Mesenchymal stem cell (in vitro differentiated cells and primary cell): ENCODE measurements at regions not wholly inside any gene's neighbourhood (a gene's known extent, or its start where the extent isn't known, plus 50 kb on each side); places are given as distances from the start of the nearest gene placed in this dataset.

ENCODE experiments used
- DNase-seq: peaks from one replicate; pipeline ENCODE4 v3.0.0-alpha.2; 2013
- H2AFZ ChIP-seq: one replicate; pipeline ENCODE4 v1.6.1; 2013; ENCODE audit warnings: low read depth, mild to moderate bottlenecking, control low read depth, inconsistent platforms, low read length, moderate library complexity
- H2AK5ac ChIP-seq: 2 replicates; pipeline ENCODE4 v1.6.1; 2013; ENCODE audit warnings: low read length, moderate library complexity, mild to moderate bottlenecking, inconsistent platforms; ENCODE audit not compliant: severe bottlenecking
- H2BK120ac ChIP-seq: one replicate; pipeline ENCODE4 v1.6.1; 2013; ENCODE audit warnings: low read depth, mild to moderate bottlenecking, inconsistent platforms, low read length, moderate library complexity
- H2BK12ac ChIP-seq, 2 experiments: one replicate each; pipeline ENCODE4 v1.6.1; 2013; ENCODE audit warnings: inconsistent platforms in 2 of 2, low read length in 2 of 2, mild to moderate bottlenecking in 2 of 2, moderate library complexity in 2 of 2, control low read depth in 1 of 2
- H2BK15ac ChIP-seq: one replicate; pipeline ENCODE4 v1.6.1; 2013; ENCODE audit warnings: mild to moderate bottlenecking, low read depth, inconsistent platforms; ENCODE audit not compliant: poor library complexity, severe bottlenecking
- H2BK5ac ChIP-seq: 2 replicates; pipeline ENCODE4 v1.6.1; 2013; ENCODE audit warnings: low read depth, mild to moderate bottlenecking, low read length, control low read depth, inconsistent platforms; ENCODE audit not compliant: poor library complexity, severe bottlenecking
- H3K14ac ChIP-seq, 2 experiments: one replicate each; pipeline ENCODE4 v1.6.1; 2013; ENCODE audit warnings: inconsistent platforms in 2 of 2, low read length in 2 of 2, control low read depth in 1 of 2, mild to moderate bottlenecking in 1 of 2, moderate library complexity in 1 of 2
- H3K18ac ChIP-seq, 2 experiments: one replicate each; pipeline ENCODE4 v1.6.1; 2013; ENCODE audit warnings: inconsistent platforms in 2 of 2, low read length in 2 of 2, control low read depth in 1 of 2, low read depth in 1 of 2, mild to moderate bottlenecking in 1 of 2
- H3K23ac ChIP-seq, 2 experiments: one replicate each; pipeline ENCODE4 v1.6.1; 2013; ENCODE audit warnings: inconsistent platforms in 2 of 2, low read length in 2 of 2, mild to moderate bottlenecking in 2 of 2, moderate library complexity in 2 of 2, control low read depth in 1 of 2
- H3K27ac ChIP-seq: 2 replicates; pipeline ENCODE4 v1.5.1; 2013; ENCODE audit warnings: mild to moderate bottlenecking, moderate library complexity, low read length, control low read depth, inconsistent platforms; ENCODE audit not compliant: poor library complexity, severe bottlenecking
- H3K27me3 ChIP-seq, 2 experiments: 2 replicates each; pipeline versions ENCODE4 v1.6.1 to v1.7.0; 2013; ENCODE audit warnings: low read length in 2 of 2, mild to moderate bottlenecking in 2 of 2, moderate library complexity in 2 of 2, control low read depth in 1 of 2, inconsistent platforms in 1 of 2; ENCODE audit not compliant: control insufficient read depth in 1 of 2, insufficient read depth in 1 of 2
- H3K36me3 ChIP-seq, 2 experiments: 2 replicates each; pipeline versions ENCODE4 v1.6.1 to v1.7.0; 2013; ENCODE audit warnings: low read length in 2 of 2, control low read depth in 1 of 2, inconsistent platforms in 1 of 2, low read depth in 1 of 2, mild to moderate bottlenecking in 1 of 2; ENCODE audit not compliant: insufficient read depth in 2 of 2, control insufficient read depth in 1 of 2
- H3K4ac ChIP-seq, 2 experiments: one replicate each; pipeline ENCODE4 v1.6.1; 2013; ENCODE audit warnings: inconsistent platforms in 2 of 2, low read length in 2 of 2, mild to moderate bottlenecking in 2 of 2, moderate library complexity in 2 of 2, control low read depth in 1 of 2, low read depth in 1 of 2
- H3K4me1 ChIP-seq: 2 replicates; pipeline ENCODE4 v1.6.1; 2013; ENCODE audit warnings: low read depth, low read length, control low read depth; ENCODE audit not compliant: control insufficient read depth, insufficient read depth
- H3K4me2 ChIP-seq: 2 replicates; pipeline ENCODE4 v1.6.1; 2013; ENCODE audit warnings: low read length, mild to moderate bottlenecking, inconsistent platforms; ENCODE audit not compliant: poor library complexity, severe bottlenecking
- H3K4me3 ChIP-seq, 2 experiments: 2 replicates each; pipeline versions ENCODE4 v1.5.1 to v1.7.0; 2013; ENCODE audit warnings: low read length in 2 of 2, mild to moderate bottlenecking in 2 of 2, control low read depth in 1 of 2, low read depth in 1 of 2; ENCODE audit not compliant: insufficient read depth in 1 of 2
- H3K79me1 ChIP-seq: replicated peaks from 2 replicates; pipeline ENCODE4 v1.6.1; 2013; ENCODE audit warnings: mild to moderate bottlenecking, control low read depth, low read length, inconsistent platforms; ENCODE audit not compliant: poor library complexity, severe bottlenecking
- H3K9ac ChIP-seq: 2 replicates; pipeline ENCODE4 v1.7.0; 2013; ENCODE audit warnings: mild to moderate bottlenecking, low read length, moderate library complexity
- H3K9me3 ChIP-seq: 2 replicates; pipeline ENCODE4 v1.7.0; 2013; ENCODE audit warnings: mild to moderate bottlenecking, low read length; ENCODE audit not compliant: control insufficient read depth
- H4K8ac ChIP-seq: one replicate; pipeline ENCODE4 v1.6.1; 2013; ENCODE audit warnings: inconsistent platforms, mild to moderate bottlenecking, low read length, moderate library complexity
- H4K91ac ChIP-seq: one replicate; pipeline ENCODE4 v1.6.1; 2013; ENCODE audit warnings: mild to moderate bottlenecking, low read length, inconsistent platforms
- WGBS: methylation state at CpG from one replicate; pipeline ENCODE4 v1.1.7; 2013; ENCODE audit warnings: mixed read lengths; 5-methylcytosine and 5-hydroxymethylcytosine counted together

DNA sequence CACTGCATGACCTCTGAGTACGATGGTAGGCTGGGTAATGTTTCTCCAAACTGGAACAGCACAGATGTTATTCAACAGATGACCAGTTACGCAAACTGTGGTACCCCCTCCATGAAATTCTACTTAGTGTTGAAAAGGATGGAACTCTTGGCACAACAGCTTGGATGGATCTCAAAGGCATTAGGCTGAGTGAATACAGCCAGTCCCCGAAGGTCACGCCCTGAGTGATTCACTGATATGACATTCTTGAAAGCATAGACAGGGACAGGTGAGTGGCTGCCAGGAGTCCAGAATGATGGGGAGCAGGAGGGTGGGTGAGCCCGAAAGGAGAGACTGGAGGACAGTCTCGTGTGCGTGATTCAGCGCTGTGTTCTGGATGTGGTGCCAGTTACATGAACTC lies 187.5 kb upstream of the TMEM132C start:
- Histone ChIP-seq H2BK120ac (no peak overlapping the region), H3K9me3 (no peaks in the 10 kb centered on the region), H3K36me3 (no peaks in the 10 kb centered on the region), H3K23ac (no peak overlapping the region), H3K79me1 (no peaks in the 10 kb centered on the region), H2BK15ac (no peak overlapping the region), H4K8ac (no peak overlapping the region), H3K4ac (no peak overlapping the region), H3K27ac (no peak overlapping the region), H3K9ac (no peak overlapping the region), H2AFZ (peak overlapping the region; percentile 49), H3K4me2 (no peak overlapping the region), H3K14ac (no peak overlapping the region), H3K27me3 (no peaks in the 10 kb centered on the region), H2AK5ac (no peak overlapping the region), H3K18ac (no peak overlapping the region), H3K4me3 (no peak overlapping the region), H2BK12ac (no peak overlapping the region), H2BK5ac (no peak overlapping the region), H4K91ac (no peak overlapping the region), H3K4me1 (no peaks in the 10 kb centered on the region)
- no peak for DNase-seq
- 88% methylated on average over 8 of the region's 8 CpGs for WGBS

DNA sequence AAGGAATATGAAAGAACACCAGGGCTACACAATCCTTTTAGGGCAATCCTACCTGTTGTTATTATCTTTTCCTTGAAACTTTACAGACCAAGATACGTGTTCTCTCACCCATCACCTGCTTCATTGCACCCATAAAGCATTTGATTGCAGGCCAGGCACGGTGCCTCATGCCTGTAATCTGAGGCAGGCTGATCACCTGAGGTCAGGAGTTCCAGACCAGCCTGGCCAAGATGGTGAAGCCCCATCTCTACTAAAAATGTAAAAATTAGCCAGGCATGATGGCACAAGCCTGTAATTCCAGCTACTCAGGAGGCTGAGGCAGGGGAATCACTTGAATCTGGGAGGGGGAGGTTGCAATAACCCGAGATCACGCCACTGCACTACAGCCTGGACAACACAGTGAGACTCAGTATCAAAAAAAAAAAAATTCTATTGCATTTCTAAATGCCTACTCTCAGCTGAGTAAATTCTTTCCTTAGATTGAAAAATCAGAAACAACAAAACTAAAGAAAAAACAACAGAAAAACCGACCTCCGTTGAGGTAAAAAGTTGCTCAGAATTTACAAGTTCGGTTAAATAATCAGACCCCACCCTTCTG lies 183.7 kb upstream of the TMEM132C start:
- H4K91ac ChIP-seq = no peak overlapping the region
- no peaks in the 10 kb centered on the region for H3K79me1 ChIP-seq
- no peak for DNase-seq
- no peaks in the 10 kb centered on the region for H3K36me3 ChIP-seq
- H2BK12ac ChIP-seq = no peak overlapping the region
- no peak overlapping the region for H3K18ac ChIP-seq
- no peak overlapping the region for H2BK120ac ChIP-seq
- no peak overlapping the region for H3K14ac ChIP-seq
- peaks cover 1% of the 10 kb centered on the region for H3K9me3 ChIP-seq
- H3K4ac ChIP-seq = no peak overlapping the region
- H3K4me3 ChIP-seq = no peak overlapping the region
- no peak overlapping the region for H3K27ac ChIP-seq
- H3K4me2 ChIP-seq = no peak overlapping the region
- no peak overlapping the region for H3K9ac ChIP-seq
- H3K27me3 ChIP-seq = no peaks in the 10 kb centered on the region
- no peak overlapping the region for H2AFZ ChIP-seq
- H4K8ac ChIP-seq = no peak overlapping the region
- no peaks in the 10 kb centered on the region for H3K4me1 ChIP-seq
- no peak overlapping the region for H2BK5ac ChIP-seq
- 81% methylated on average over 6 of the region's 7 CpGs for WGBS
- no peak overlapping the region for H2BK15ac ChIP-seq
- H2AK5ac ChIP-seq = no peak overlapping the region
- no peak overlapping the region for H3K23ac ChIP-seq

DNA sequence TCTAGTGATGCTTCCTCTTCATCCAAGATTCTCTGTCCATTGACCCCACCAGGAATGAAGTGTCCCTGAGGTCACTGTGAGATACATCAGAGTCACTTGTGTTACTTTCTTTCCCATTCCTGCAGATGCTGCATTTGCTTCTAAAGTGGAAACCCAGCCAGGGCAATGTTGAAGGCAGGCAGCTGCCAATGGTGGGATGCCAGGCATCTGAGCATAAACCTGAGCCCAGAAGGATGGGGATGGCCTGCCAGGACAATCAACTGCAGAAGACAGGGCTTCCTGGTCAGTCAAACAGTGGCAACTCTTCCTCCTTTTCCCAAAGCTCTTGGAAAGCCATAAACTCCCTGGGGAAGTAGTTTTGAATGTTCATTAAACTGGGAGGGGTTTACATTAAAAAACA lies 178.0 kb upstream of the TMEM132C start:
- Histone ChIP-seq H4K8ac (no peak overlapping the region), H2AK5ac (no peak overlapping the region), H2BK15ac (no peak overlapping the region), H2BK5ac (no peak overlapping the region), H2BK120ac (no peak overlapping the region), H3K23ac (no peak overlapping the region), H3K27me3 (peaks cover 0 to 5% of the 10 kb centered on the region in 2 experiments), H3K9me3 (peaks cover 4% of the 10 kb centered on the region), H2BK12ac (no peak overlapping the region), H3K36me3 (no peaks in the 10 kb centered on the region), H3K4me2 (no peak overlapping the region), H3K14ac (no peak overlapping the region), H2AFZ (no peak overlapping the region), H3K4me1 (no peaks in the 10 kb centered on the region), H3K9ac (no peak overlapping the region), H4K91ac (no peak overlapping the region), H3K18ac (no peak overlapping the region), H3K79me1 (no peaks in the 10 kb centered on the region), H3K4ac (no peak overlapping the region), H3K27ac (no peak overlapping the region), H3K4me3 (no peak overlapping the region)
- DNase-seq = no peak

DNA sequence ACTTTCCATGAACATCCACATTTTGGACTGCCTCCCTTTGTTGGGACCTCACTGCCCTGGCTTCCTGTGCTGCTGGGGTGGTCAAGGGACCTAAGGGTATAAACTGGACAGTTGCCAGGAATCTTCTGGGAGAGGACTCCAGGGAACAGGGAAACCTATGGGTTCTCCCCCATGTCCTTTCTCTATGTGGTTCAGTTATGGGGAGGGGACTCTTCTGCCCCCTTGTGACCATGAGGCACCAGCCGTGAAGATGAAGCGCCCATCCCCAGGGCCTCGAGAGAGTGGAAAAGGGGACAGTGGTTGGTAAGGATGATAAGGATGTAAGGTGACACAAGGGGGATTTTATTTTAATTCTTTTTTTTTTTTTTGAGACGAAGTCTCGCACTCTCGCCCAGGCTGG lies 177.0 kb upstream of the TMEM132C start:
- Histone ChIP-seq H3K4me2 (no peak overlapping the region), H3K18ac (no peak overlapping the region), H2AFZ (no peak overlapping the region), H3K27ac (no peak overlapping the region), H3K4me1 (no peaks in the 10 kb centered on the region), H3K27me3 (peaks cover 0 to 5% of the 10 kb centered on the region in 2 experiments), H2BK5ac (no peak overlapping the region), H3K14ac (no peak overlapping the region), H3K79me1 (no peaks in the 10 kb centered on the region), H4K91ac (no peak overlapping the region), H2AK5ac (no peak overlapping the region), H3K4ac (no peak overlapping the region), H4K8ac (no peak overlapping the region), H3K4me3 (no peak overlapping the region), H2BK12ac (no peak overlapping the region), H3K9ac (no peak overlapping the region), H3K36me3 (no peaks in the 10 kb centered on the region), H2BK120ac (no peak overlapping the region), H3K23ac (no peak overlapping the region), H2BK15ac (no peak overlapping the region), H3K9me3 (peaks cover 4% of the 10 kb centered on the region)
- WGBS = 96% methylated on average over 5 of the region's 6 CpGs
- no peak for DNase-seq
